Tibial artery (tissue), 4 donors: ENCODE measurements at regions not wholly inside any gene's neighbourhood (a gene's known extent, or its start where the extent isn't known, plus 50 kb on each side); places are given as distances from the start of the nearest gene placed in this dataset.

Experiments
- DNase-seq, 2 donors: peaks; one replicate each; pipeline ENCODE4 v3.0.0-alpha.2; 2019
- H3K27ac ChIP-seq, 2 donors: fragments of 200-600 bp; sonication (generic) in 1 of 2; 1 replicate in 1 of 2; 2 replicates in 1 of 2; pipeline ENCODE4 v1.5.1; 2018 to 2019; ENCODE audit warnings: mild to moderate bottlenecking in 1 of 2
- H3K27me3 ChIP-seq, 2 donors: fragments of 200-600 bp; sonication (generic) in 1 of 2; one replicate each; pipeline versions ENCODE4 v1.5.1 to v1.6.0; 2016 to 2019
- H3K36me3 ChIP-seq, 3 donors: fragments of 200-600 bp; sonication (generic) in 2 of 3; one replicate each; pipeline ENCODE4 v1.5.1; 2016 to 2019; ENCODE audit warnings: mild to moderate bottlenecking in 2 of 3
- H3K4me1 ChIP-seq, 4 donors: fragments of 200-600 bp; sonication (generic) in 2 of 4; 1 replicate in 3 of 4; 2 replicates in 1 of 4; pipeline ENCODE4 v1.5.1; 2016 to 2019
- H3K4me3 ChIP-seq, 2 donors: fragments of 200-600 bp; sonication (generic) in 1 of 2; 1 replicate in 1 of 2; 2 replicates in 1 of 2; pipeline ENCODE4 v1.5.1; 2018 to 2019; ENCODE audit warnings: mild to moderate bottlenecking in 2 of 2
- H3K9me3 ChIP-seq, 3 donors: fragments of 200-600 bp; sonication (generic) in 1 of 3; one replicate each; pipeline ENCODE4 v1.5.1; 2016 to 2019
- CTCF ChIP-seq, 2 experiments: fragments of 200-600 bp in 1 of 2; fragments of 450-650 bp in 1 of 2; IDR thresholded peaks; one replicate each; pipeline ENCODE4 v1.5.1; 2017 to 2019; ENCODE audit warnings: antibody characterized with exemption in 2 of 2, mild to moderate bottlenecking in 1 of 2, moderate library complexity in 1 of 2
- intact Hi-C: fragments of 100-400 bp; cut with DNase I; formaldehyde crosslinking; loops from one replicate; pipeline ENCODE4 v1.15.0; 2023; ENCODE audit warnings: low total_unique reads

- no peaks in the 10 kb centered on the region for H3K27me3 ChIP-seq
- no peak for TF ChIP-seq CTCF (IDR thresholded peaks at IDR 0.05)
- no peaks in the 10 kb centered on the region for H3K9me3 ChIP-seq
- no peak for DNase-seq
- no peak overlapping the region for H3K27ac ChIP-seq
- peaks cover 0 to 23% (median 9%) of the 10 kb centered on the region in 4 donors for H3K4me1 ChIP-seq
- no peak overlapping the region for H3K4me3 ChIP-seq
- intact Hi-C loops = no loop called here
- H3K36me3 ChIP-seq = no peaks in the 10 kb centered on the region
These were observed 64.7 kb upstream of the PRL start for GRCh38 chr6:22361576-22361975.

GRCh38 chr6:22362361-22362760 is 65.5 kb upstream of the PRL start:
- Histone ChIP-seq H3K27me3 (no peaks in the 10 kb centered on the region), H3K4me1 (peaks cover 0 to 30% (median 9%) of the 10 kb centered on the region in 4 donors), H3K36me3 (no peaks in the 10 kb centered on the region), H3K27ac (no peak overlapping the region), H3K4me3 (no peak overlapping the region), H3K9me3 (no peaks in the 10 kb centered on the region)
- no peak for TF ChIP-seq CTCF (IDR thresholded peaks at IDR 0.05)
- intact Hi-C loops = no loop called here
- DNase-seq = no peak

GRCh38 chr6:22363166-22363713 is 66.4 kb upstream of the PRL start:
- no peak for DNase-seq
- peaks cover 0 to 34% (median 9%) of the 10 kb centered on the region in 4 donors for H3K4me1 ChIP-seq
- H3K27me3 ChIP-seq = no peaks in the 10 kb centered on the region
- intact Hi-C loops = no loop called here
- no peak for TF ChIP-seq CTCF (IDR thresholded peaks at IDR 0.05)
- H3K36me3 ChIP-seq = no peaks in the 10 kb centered on the region
- peak overlapping the region in 1 of 2 donors; percentile 0 for H3K27ac ChIP-seq
- H3K4me3 ChIP-seq = no peak overlapping the region
- H3K9me3 ChIP-seq = no peaks in the 10 kb centered on the region

GRCh38 chr6:22363714-22364239 is 66.9 kb upstream of the PRL start:
- TF ChIP-seq CTCF (IDR thresholded peaks at IDR 0.05) = no peak
- intact Hi-C loops = no loop called here
- Histone ChIP-seq H3K9me3 (no peaks in the 10 kb centered on the region), H3K4me3 (no peak overlapping the region), H3K27ac (peak overlapping the region in 1 of 2 donors; percentile 0), H3K4me1 (peaks cover 0 to 34% (median 9%) of the 10 kb centered on the region in 4 donors), H3K36me3 (no peaks in the 10 kb centered on the region), H3K27me3 (no peaks in the 10 kb centered on the region)
- DNase-seq = no peak

- intact Hi-C loops = no loop called here
- H3K27ac ChIP-seq = peak overlapping the region in 1 of 2 donors; percentile 0
These were observed 67.5 kb upstream of the PRL start for GRCh38 chr6:22364306-22364705.

More at GRCh38 chr6:22364306-22364705, 67.5 kb upstream of the PRL start:
- H3K4me1 ChIP-seq = peaks cover 0 to 34% (median 9%) of the 10 kb centered on the region in 4 donors
- H3K4me3 ChIP-seq = no peak overlapping the region
- H3K9me3 ChIP-seq = no peaks in the 10 kb centered on the region
- TF ChIP-seq CTCF (IDR thresholded peaks at IDR 0.05) = no peak
- no peaks in the 10 kb centered on the region for H3K27me3 ChIP-seq
- H3K36me3 ChIP-seq = no peaks in the 10 kb centered on the region
- no peak for DNase-seq
